ENCODE measurements at regions not wholly inside any gene's neighbourhood (a gene's known extent, or its start where the extent isn't known, plus 50 kb on each side); places are given as distances from the start of the nearest gene placed in this dataset.
"Not testable (repeated sequence)": the region's sequence is repeated elsewhere in the genome, so short reads cannot be mapped to it uniquely, and the experiment has no call there.

DNA sequence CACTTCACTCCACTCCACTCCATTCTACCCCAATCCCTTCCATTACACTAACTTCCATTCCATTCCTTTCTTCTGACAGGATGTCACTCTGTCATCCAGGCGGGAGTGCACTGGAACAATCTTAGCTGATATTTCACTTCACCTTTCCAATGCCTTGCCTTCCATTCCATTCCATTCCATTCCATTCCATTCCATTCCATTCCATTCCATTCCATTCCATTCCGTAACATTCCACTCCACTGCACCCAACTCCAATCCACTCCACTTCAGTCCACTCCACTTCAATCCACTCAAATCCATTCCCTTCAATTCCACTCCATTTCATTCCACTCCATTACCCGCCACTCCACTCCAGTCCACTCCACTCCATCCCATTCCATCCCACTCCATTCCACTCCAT, 1099.4 kb downstream of the TSPY10 start:
- peak; percentile 79 for DNase-seq (ENCODE audit: low spot score)

DNA sequence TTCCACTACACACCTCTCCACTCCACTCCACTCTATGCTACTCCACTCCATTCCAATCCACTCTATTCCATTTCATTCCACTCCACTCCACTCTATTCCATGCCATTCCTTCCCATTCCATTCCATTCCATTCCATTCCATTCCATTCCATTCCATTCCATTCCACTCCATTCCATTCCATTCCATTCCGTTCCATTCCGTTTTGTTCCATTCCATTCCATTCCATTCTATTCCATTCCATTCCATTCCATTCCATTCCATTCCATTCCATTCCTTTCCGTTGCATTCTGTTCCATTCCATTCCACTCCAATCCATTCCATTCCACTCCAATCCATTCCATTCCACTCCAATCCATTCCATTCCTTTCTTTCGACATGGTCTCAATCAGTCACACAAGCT, 1121.1 kb downstream of the TSPY10 start:
- not testable (repeated sequence) for DNase-seq (ENCODE audit: low spot score)

DNA sequence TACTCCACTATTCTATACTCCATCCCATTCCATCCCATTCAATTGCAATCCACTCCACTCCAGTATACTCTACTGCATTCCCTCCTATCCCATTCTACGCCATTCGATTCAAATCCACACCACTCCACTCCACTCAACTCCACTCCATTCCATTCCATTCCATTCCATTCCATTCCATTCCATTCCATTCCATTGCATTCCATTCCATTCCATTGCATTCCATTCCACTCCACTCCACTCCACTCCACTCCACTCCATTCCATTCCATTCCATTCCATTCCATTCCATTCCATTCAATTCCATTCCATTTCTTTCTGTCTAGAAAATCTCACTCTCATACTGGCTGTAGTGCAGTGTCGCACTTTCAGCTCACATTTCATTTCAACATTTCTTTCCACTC, 1129.4 kb downstream of the TSPY10 start:
- not testable (repeated sequence) for DNase-seq (ENCODE audit: low spot score)

DNA sequence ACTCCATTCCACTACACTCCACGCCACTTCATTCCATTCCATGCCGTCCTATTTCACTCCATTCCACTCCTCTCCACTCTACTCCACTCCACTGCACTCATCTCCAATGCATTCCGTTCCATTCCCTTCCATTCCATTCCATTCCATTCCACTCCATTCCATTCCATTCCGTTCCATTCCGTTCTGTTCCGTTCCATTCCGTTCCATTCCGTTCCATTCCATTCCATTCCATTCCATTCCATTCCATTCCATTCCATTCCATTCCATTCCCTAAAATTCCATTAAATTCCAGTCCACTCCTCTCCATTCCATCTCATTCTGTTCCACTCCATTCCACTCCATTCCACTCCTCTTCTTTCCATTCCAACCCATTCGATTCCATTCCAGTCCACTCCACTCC, 1139.1 kb downstream of the TSPY10 start:
- no peak for DNase-seq (ENCODE audit: low spot score)

DNA sequence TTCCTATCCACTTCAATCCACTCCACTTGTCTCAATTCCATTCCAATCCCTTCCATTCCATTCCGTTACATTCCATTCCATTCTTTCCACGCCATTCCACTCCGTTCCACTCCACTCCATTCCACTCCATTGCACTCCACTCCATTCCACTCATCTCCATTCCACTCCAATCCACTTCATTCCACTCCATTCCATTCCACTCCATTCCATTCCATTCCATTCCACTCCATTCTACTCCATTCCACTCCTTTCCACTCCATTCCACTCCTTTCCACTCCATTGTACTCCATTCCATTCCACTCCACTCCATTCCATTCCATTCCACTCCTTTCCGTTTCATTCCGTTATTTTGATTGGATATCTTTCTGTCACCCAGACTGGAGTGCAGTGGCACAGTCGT, 1158.7 kb downstream of the TSPY10 start:
- DNase-seq (ENCODE audit: low spot score), result no peak

Data from ecto neural progenitor cell (in vitro differentiated cells).